ENCODE measurements at regions not wholly inside any gene's neighbourhood (a gene's known extent, or its start where the extent isn't known, plus 50 kb on each side); places are given as distances from the start of the nearest gene placed in this dataset.

DNA sequence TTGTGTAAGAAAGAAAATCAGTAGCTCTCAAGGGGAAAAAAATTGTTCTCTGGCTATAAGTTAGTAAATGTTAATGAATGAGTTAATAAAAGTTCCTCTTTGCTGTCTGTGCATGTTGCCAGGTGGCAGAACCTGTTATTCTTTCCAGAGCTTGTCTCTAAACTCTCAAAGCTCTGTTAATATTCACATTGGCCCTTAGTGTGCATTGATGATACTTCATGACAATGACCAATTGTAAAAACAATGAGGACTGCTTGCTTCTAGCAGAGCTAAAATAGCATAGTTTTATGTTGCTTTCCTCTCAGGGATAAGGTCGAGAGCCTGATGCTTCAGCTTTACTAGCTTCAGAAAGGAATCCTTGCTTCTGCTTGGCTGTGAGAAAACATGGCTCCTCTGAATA, 91.5 kb downstream of the RAD51AP2 start:
- TF ChIP-seq POLR2AphosphoS5 (IDR thresholded peaks at IDR 0.05; ENCODE audit: low read depth, low read length) (no peak), POLR2A (IDR thresholded peaks at IDR 0.05; ENCODE audit: low read depth, low read length) (no peak), TAF1 (IDR thresholded peaks at IDR 0.05; ENCODE audit: low read depth, low read length) (no peak), SPI1 (IDR thresholded peaks at IDR 0.05; ENCODE audit: low read depth, low read length) (no peak), POU2F2 (IDR thresholded peaks at IDR 0.05; ENCODE audit: low read depth, low read length) (no peak)
